Uterus (tissue), 3 donors: ENCODE measurements at regions not wholly inside any gene's neighbourhood (a gene's known extent, or its start where the extent isn't known, plus 50 kb on each side); places are given as distances from the start of the nearest gene placed in this dataset.
"Not testable (repeated sequence)": the region's sequence is repeated elsewhere in the genome, so short reads cannot be mapped to it uniquely, and the experiment has no call there.

Experiments used
- DNase-seq, 2 donors: peaks; one replicate each; pipeline ENCODE4 v3.0.0-alpha.2; 2019 to 2020
- H3K27ac ChIP-seq, 2 donors: fragments of 200-600 bp; sonication (generic); 1 replicate in 1 of 2; 2 replicates in 1 of 2; pipeline ENCODE4 v1.5.1; 2016 to 2018
- H3K27me3 ChIP-seq, 2 donors: fragments of 200-600 bp; sonication (generic); one replicate each; pipeline ENCODE4 v1.5.1; 2018 to 2019; ENCODE audit warnings: control low read depth in 1 of 2
- H3K36me3 ChIP-seq, 2 donors: fragments of 200-600 bp; sonication (generic); one replicate each; pipeline ENCODE4 v1.5.1; 2019; ENCODE audit warnings: control low read depth in 1 of 2
- H3K4me1 ChIP-seq, 2 donors: fragments of 200-600 bp; sonication (generic); one replicate each; pipeline ENCODE4 v1.5.1; 2018 to 2019; ENCODE audit warnings: control low read depth in 1 of 2
- H3K4me3 ChIP-seq, 2 donors: fragments of 200-600 bp; sonication (generic); 1 replicate in 1 of 2; 2 replicates in 1 of 2; pipeline ENCODE4 v1.5.1; 2018 to 2019; ENCODE audit warnings: mild to moderate bottlenecking in 1 of 2
- H3K9me3 ChIP-seq, 2 donors: fragments of 200-600 bp; sonication (generic); one replicate each; pipeline ENCODE4 v1.5.1; 2019; ENCODE audit warnings: control low read depth in 1 of 2
- POLR2A ChIP-seq, 2 donors: fragments of 450-650 bp; IDR thresholded peaks; one replicate each; pipeline ENCODE4 v1.6.1; 2016; ENCODE audit warnings: antibody characterized with exemption in 2 of 2, mild to moderate bottlenecking in 1 of 2, moderate library complexity in 1 of 2
- intact Hi-C: fragments of 100-400 bp; cut with DNase I; formaldehyde crosslinking; loops from one replicate; pipeline ENCODE4 v1.15.1; 2023; ENCODE audit warnings: low total_unique reads
- TF ChIP-seq, protein P1 (sequence below), 4 experiments: fragments of 200-600 bp in 2 of 4; fragments of 450-650 bp in 2 of 4; sonication (generic) in 2 of 4; IDR thresholded peaks; one replicate each; pipeline ENCODE4 v1.5.1; 2016 to 2019; ENCODE audit warnings: antibody characterized with exemption in 4 of 4, mild to moderate bottlenecking in 2 of 4, moderate library complexity in 1 of 4
- donor health status: DM: yes; HTN: yes; CAD: no.

DNA sequence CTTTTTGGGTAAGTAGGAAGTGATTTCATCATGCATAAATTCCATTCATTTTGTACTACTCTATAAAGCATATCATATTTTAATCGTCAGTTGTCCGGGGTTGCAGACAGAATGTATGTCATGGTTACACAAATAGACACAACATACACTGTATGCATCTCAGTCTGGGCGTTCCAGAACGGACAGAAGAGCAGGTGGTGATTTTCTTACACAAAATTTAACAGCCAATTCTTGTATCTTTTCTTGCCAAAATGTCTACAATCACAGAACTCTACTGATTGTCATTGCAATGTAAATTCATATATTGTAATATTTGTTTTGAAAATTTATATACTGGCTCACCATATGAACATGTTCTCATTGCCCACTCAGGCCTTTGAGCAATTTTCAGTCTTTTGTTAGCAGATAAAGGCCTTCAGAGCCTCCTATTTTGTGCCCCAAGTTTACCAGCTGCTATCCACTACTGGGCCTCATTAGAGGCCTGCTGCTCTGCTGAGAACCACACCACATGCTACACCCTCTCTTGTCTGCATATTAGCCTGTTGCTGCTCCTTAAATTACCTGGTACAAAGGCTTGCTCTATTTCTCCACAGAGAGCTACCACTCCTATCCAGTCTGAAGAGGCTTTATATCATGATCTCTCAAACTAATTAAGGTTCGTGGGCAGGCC is 61.5 kb downstream of the PRDM13 start:
- Histone ChIP-seq H3K27ac (no peak overlapping the region), H3K27me3 (no peaks in the 10 kb centered on the region), H3K36me3 (no peaks in the 10 kb centered on the region), H3K4me1 (no peaks in the 10 kb centered on the region), H3K4me3 (no peak overlapping the region), H3K9me3 (no peaks in the 10 kb centered on the region)
- TF ChIP-seq POLR2A (IDR thresholded peaks at IDR 0.05) = no peak
- TF ChIP-seq, protein P1, sequence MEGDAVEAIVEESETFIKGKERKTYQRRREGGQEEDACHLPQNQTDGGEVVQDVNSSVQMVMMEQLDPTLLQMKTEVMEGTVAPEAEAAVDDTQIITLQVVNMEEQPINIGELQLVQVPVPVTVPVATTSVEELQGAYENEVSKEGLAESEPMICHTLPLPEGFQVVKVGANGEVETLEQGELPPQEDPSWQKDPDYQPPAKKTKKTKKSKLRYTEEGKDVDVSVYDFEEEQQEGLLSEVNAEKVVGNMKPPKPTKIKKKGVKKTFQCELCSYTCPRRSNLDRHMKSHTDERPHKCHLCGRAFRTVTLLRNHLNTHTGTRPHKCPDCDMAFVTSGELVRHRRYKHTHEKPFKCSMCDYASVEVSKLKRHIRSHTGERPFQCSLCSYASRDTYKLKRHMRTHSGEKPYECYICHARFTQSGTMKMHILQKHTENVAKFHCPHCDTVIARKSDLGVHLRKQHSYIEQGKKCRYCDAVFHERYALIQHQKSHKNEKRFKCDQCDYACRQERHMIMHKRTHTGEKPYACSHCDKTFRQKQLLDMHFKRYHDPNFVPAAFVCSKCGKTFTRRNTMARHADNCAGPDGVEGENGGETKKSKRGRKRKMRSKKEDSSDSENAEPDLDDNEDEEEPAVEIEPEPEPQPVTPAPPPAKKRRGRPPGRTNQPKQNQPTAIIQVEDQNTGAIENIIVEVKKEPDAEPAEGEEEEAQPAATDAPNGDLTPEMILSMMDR (IDR thresholded peaks at IDR 0.05) = no peak
- intact Hi-C loops = no loop called here
- no peak for DNase-seq

GRCh38 chr6:99689916-99690685 is 83.5 kb downstream of the PRDM13 start:
- no peak overlapping the region for H3K4me3 ChIP-seq
- DNase-seq = no peak
- intact Hi-C loops = no loop called here
- no peaks in the 10 kb centered on the region for H3K4me1 ChIP-seq
- no peak overlapping the region for H3K27ac ChIP-seq
- TF ChIP-seq, protein P1 (IDR thresholded peaks at IDR 0.05) = no peak
- TF ChIP-seq POLR2A (IDR thresholded peaks at IDR 0.05) = no peak
- no peaks in the 10 kb centered on the region for H3K36me3 ChIP-seq
- H3K9me3 ChIP-seq = no peaks in the 10 kb centered on the region
- no peaks in the 10 kb centered on the region for H3K27me3 ChIP-seq

DNA sequence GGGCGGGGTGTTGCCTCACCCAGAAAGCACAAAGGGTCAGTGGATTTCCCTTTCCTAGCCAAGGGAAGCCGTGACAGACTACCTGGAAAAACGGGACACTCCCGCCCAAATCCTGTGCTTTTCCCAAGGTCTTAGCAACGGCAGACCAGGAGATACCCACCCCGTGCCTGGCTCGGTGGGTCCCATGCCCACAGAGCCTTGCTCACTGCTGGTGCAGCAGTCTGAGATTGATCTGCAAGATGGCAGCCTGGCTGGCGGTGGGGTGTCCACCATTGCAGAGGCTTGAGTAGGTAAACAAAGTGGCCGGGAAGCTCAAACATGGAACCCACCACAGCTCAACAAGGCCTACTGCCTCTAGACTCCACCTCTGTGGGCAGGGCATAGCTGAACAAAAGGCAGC is 95.7 kb downstream of the PRDM13 start:
- H3K9me3 ChIP-seq, H3K36me3 ChIP-seq, H3K27ac ChIP-seq, H3K4me3 ChIP-seq, intact Hi-C loops, H3K4me1 ChIP-seq, DNase-seq, H3K27me3 ChIP-seq: not testable (repeated sequence)

GRCh38 chr6:99709062-99709461 is 102.4 kb downstream of the PRDM13 start:
- TF ChIP-seq, protein P1 (IDR thresholded peaks at IDR 0.05) = no peak
- no peak for TF ChIP-seq POLR2A (IDR thresholded peaks at IDR 0.05)
- H3K4me3 ChIP-seq = no peak overlapping the region
- H3K9me3 ChIP-seq = no peaks in the 10 kb centered on the region
- H3K27me3 ChIP-seq = no peaks in the 10 kb centered on the region
- H3K27ac ChIP-seq = no peak overlapping the region
- DNase-seq = no peak
- H3K4me1 ChIP-seq = no peaks in the 10 kb centered on the region
- no peaks in the 10 kb centered on the region for H3K36me3 ChIP-seq
- intact Hi-C loops = no loop called here

DNA sequence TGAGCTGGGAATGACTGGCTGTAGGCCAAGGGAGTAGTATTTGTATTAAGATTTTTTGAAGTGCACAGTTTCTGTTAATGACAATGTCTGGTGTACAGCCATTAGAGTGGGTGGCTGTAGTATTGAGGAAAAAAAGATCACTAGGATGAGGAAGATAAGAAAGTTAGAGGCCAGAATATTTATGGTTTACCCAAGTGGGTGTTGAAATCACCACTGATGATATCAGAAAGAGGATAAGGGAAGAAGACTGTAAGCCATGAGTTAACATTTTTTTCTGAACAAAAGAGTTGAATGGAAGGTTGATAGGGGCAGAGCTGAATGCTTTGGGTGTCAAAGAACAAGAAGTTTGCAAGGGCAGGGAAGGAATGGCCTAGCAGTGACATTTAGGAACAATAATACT is 104.7 kb downstream of the PRDM13 start:
- no peak for DNase-seq
- no peak overlapping the region for H3K4me3 ChIP-seq
- H3K27ac ChIP-seq = no peak overlapping the region
- H3K27me3 ChIP-seq = no peaks in the 10 kb centered on the region
- no peaks in the 10 kb centered on the region for H3K36me3 ChIP-seq
- H3K9me3 ChIP-seq = no peaks in the 10 kb centered on the region
- TF ChIP-seq, protein P1 (IDR thresholded peaks at IDR 0.05) = no peak
- H3K4me1 ChIP-seq = no peaks in the 10 kb centered on the region
- intact Hi-C loops = no loop called here
